Aorta (tissue), 5 donors: ENCODE measurements at regions not wholly inside any gene's neighbourhood (a gene's known extent, or its start where the extent isn't known, plus 50 kb on each side); places are given as distances from the start of the nearest gene placed in this dataset.
"Not testable (repeated sequence)": the region's sequence is repeated elsewhere in the genome, so short reads cannot be mapped to it uniquely, and the experiment has no call there.

Experiments used
- ATAC-seq: fragments of 200-7000 bp; cut with Tn5 transposase; one replicate; pipeline ENCODE4 v1.9.1; 2022; ENCODE audit warnings: moderate library complexity; ENCODE audit not compliant: low FRiP score
- DNase-seq, 2 donors: peaks; one replicate each; pipeline ENCODE4 v3.0.0-alpha.2; 2020
- H3K27ac ChIP-seq, 2 donors: one replicate each; pipeline ENCODE4 v1.5.1; 2013; ENCODE audit warnings: low read length in 2 of 2, mild to moderate bottlenecking in 2 of 2, moderate library complexity in 2 of 2, control low read depth in 1 of 2, inconsistent platforms in 1 of 2, low read depth in 1 of 2
- H3K27me3 ChIP-seq, 2 donors: one replicate each; pipeline ENCODE4 v1.6.1; 2013; ENCODE audit warnings: control low read depth in 1 of 2, low read length in 1 of 2, mild to moderate bottlenecking in 1 of 2, moderate library complexity in 1 of 2; ENCODE audit not compliant: insufficient read depth in 2 of 2, control insufficient read depth in 1 of 2
- H3K36me3 ChIP-seq, 2 donors: one replicate each; pipeline ENCODE4 v1.6.1; 2013; ENCODE audit warnings: control low read depth in 1 of 2, low read length in 1 of 2, mild to moderate bottlenecking in 1 of 2; ENCODE audit not compliant: insufficient read depth in 2 of 2, control insufficient read depth in 1 of 2
- H3K4me1 ChIP-seq, 2 donors: one replicate each; pipeline ENCODE4 v1.6.1; 2013; ENCODE audit warnings: low read length in 2 of 2, control low read depth in 1 of 2, mild to moderate bottlenecking in 1 of 2, moderate library complexity in 1 of 2; ENCODE audit not compliant: insufficient read depth in 2 of 2, control insufficient read depth in 1 of 2
- H3K4me3 ChIP-seq, 2 donors: one replicate each; pipeline ENCODE4 v1.5.1; 2013; ENCODE audit warnings: low read length in 2 of 2, control low read depth in 1 of 2, mild to moderate bottlenecking in 1 of 2
- H3K9me3 ChIP-seq: one replicate; pipeline ENCODE4 v1.6.1; 2013; ENCODE audit warnings: mild to moderate bottlenecking, low read length; ENCODE audit not compliant: control insufficient read depth
- WGBS, 2 donors: extraction: QIAGEN DNeasy Blood & Tissue Kit; methylation state at CpG; one replicate each; pipeline ENCODE4 v1.1.7; 2013; 5-methylcytosine and 5-hydroxymethylcytosine counted together
- intact Hi-C, 2 donors: fragments of 100-400 bp; cut with DNase I; formaldehyde crosslinking; loops; one replicate each; pipeline versions ENCODE4 v1.14.2 to v1.15.0; 2022
- donor health status: healthy with polysubstance abuse.
- donor health status: Bipolar disorder and iron deficiency.
- donor health status: DM: no; HTN: no; CAD: no.
- donor health status: DM: no; HTN: no; CAD: no.
- donor health status: DM: yes; HTN: yes; CAD: no.

DNA sequence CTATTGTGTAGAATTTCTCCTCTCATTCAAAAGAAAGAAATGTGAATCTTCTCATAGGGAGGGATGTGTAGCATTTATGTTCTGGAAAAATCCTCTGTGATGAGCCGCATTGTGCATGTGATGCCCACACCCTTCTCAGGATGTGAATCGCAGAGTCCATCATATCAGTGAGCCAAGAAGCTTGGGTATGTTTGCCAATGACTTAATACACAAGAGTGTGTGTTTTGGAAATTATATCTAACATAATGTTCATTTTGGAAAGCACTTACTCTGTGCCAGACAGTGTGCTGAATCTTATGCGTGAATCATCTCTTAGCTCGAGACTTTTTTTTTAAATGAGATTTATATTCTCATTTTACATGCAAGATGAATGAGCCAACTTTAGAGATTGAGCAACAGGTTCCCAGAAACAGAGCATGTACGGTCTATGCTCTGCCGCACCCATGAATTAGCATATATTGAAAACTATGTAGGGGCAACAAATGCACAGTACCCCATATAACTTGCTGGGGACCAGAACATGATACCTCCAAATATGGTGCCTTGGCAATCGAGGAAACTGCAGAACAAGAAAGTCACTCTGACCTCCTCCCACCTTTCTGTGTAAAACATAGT is 418.4 kb upstream of the SPATA31A3 start:
- H3K4me1 ChIP-seq, H3K27me3 ChIP-seq, ATAC-seq, intact Hi-C loops, H3K4me3 ChIP-seq, DNase-seq, H3K27ac ChIP-seq, H3K9me3 ChIP-seq, H3K36me3 ChIP-seq: not testable (repeated sequence)
- 12 to 47% methylated on average over 3 to 4 of the region's 7 CpGs for WGBS, 2 donors

GRCh38 chr9:67403739-67404138 is 411.4 kb upstream of the SPATA31A3 start:
- intact Hi-C loops, ATAC-seq: not testable (repeated sequence)
- WGBS, 2 donors, result no CpG with 5 or more reads among the region's 4 CpGs

DNA sequence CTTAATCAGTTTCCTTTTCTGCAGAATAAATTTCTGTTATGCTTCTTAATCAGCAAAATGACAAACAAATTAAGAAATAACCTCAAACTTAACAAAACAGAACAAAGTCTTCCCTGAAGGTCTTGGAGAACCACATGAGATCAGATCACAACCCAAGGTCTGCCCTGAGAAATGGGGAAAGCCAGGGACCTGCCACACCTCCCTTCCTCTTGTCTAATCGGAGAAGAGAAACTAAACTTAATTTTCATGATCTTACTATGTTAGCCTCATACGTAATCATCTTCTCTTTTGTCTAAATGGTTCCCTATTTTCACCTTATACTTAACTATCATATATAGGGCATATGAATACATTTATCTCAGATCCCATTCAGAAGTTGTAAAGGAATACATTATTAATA is 405.4 kb upstream of the SPATA31A3 start:
- H3K27me3 ChIP-seq, ATAC-seq, H3K4me1 ChIP-seq, H3K9me3 ChIP-seq, H3K36me3 ChIP-seq, DNase-seq, intact Hi-C loops, H3K4me3 ChIP-seq, H3K27ac ChIP-seq: not testable (repeated sequence)
- 84 to 85% methylated on average over 2 of the region's 2 CpGs for WGBS, 2 donors

More at GRCh38 chr9:67403739-67404138, 411.4 kb upstream of the SPATA31A3 start:
- DNase-seq, H3K36me3 ChIP-seq, H3K4me3 ChIP-seq, H3K4me1 ChIP-seq, H3K27me3 ChIP-seq, H3K27ac ChIP-seq, H3K9me3 ChIP-seq: not testable (repeated sequence)

DNA sequence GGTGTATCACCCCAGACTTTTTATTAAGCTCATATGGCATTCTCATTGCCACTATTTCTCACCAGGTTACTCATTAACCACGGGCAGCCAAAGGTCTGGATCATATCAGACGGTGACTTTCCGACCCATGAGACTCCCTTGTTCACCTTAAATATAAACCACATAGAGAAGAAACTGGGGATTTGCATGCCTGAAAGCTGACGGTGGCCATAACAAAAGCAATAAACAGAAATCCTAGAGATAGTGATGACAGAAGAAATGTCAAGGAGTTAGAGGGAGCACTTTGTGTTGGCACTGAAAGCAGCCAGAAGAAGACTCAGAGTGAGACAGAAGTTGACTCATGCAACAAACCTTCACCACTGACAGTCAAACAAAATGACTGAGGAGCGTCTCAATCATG is 402.4 kb upstream of the SPATA31A3 start:
- intact Hi-C loops, ATAC-seq, DNase-seq, H3K9me3 ChIP-seq, H3K36me3 ChIP-seq, H3K4me3 ChIP-seq, H3K4me1 ChIP-seq, H3K27ac ChIP-seq, H3K27me3 ChIP-seq: not testable (repeated sequence)
- no CpG with 5 or more reads among the region's 5 CpGs for WGBS, 2 donors

- H3K4me3 ChIP-seq, ATAC-seq, DNase-seq, H3K4me1 ChIP-seq, H3K27ac ChIP-seq, intact Hi-C loops, H3K9me3 ChIP-seq, H3K27me3 ChIP-seq, H3K36me3 ChIP-seq: not testable (repeated sequence)
- WGBS, 2 donors, result 57% methylated on average over 2 of the region's 4 CpGs; no CpG with 5 or more reads in 1 of the 2 donors
Measured at GRCh38 chr9:67394038-67394437, 401.7 kb upstream of the SPATA31A3 start.

DNA sequence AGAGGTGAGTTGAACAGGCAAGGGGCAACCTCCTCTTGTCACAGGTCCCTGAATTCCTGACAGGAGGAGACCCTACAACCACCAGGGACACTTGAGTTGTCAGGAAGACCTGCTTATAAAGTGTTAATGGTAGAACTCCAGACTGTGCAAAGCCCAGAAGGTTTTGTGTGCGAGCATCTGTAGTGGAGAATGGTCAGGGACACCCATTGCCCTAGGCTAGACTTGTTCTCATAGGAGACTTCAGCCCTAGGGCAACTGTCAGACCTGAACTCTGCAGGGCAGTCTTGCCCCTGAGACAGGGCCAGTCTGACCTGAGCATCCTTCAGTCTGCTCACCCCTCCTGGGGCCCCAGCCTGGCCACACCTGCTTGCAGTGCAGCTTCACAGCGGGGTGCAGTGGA is 377.3 kb upstream of the SPATA31A3 start:
- intact Hi-C loops, ATAC-seq, DNase-seq, H3K27me3 ChIP-seq, H3K4me3 ChIP-seq, H3K27ac ChIP-seq, H3K4me1 ChIP-seq, H3K36me3 ChIP-seq, H3K9me3 ChIP-seq: not testable (repeated sequence)
- no CpG with 5 or more reads among the region's 2 CpGs for WGBS, 2 donors

- H3K4me3 ChIP-seq, H3K27ac ChIP-seq, H3K9me3 ChIP-seq, intact Hi-C loops, H3K36me3 ChIP-seq, H3K4me1 ChIP-seq, DNase-seq, ATAC-seq, H3K27me3 ChIP-seq: not testable (repeated sequence)
- WGBS, 2 donors, result no CpG with 5 or more reads among the region's 7 CpGs
Measured at GRCh38 chr9:67362325-67362724, 370.0 kb upstream of the SPATA31A3 start.

DNA sequence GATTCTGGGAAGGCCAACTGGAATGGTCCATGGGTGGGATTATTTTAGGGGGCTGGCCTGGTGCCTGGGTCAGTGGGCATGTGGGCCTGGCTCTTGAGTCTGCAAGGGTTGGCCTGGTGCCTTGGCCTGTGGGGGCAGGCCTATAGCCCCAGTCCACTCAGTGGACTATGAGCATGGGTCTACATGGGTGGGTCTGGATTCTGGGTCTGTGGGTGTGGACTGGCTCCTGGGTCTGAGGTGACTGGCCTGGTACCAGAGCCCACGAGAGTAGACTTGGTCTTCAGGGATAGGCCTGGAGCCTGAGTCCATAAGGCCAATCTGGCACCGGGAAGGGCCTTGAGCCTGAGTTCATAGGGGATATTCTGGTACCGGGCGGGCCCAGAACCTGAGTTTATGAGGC is 361.6 kb upstream of the SPATA31A3 start:
- no CpG with 5 or more reads among the region's 4 CpGs for WGBS, 2 donors
- H3K9me3 ChIP-seq, H3K4me3 ChIP-seq, DNase-seq, H3K4me1 ChIP-seq, H3K27me3 ChIP-seq, H3K36me3 ChIP-seq, H3K27ac ChIP-seq, intact Hi-C loops: not testable (repeated sequence)
- peak; percentile 56 for ATAC-seq

GRCh38 chr9:67349424-67349759 is 357.0 kb upstream of the SPATA31A3 start:
- no CpG with 5 or more reads among the region's 2 CpGs for WGBS, 2 donors
- H3K36me3 ChIP-seq, H3K9me3 ChIP-seq, H3K27ac ChIP-seq, intact Hi-C loops, H3K4me3 ChIP-seq, DNase-seq, ATAC-seq, H3K4me1 ChIP-seq, H3K27me3 ChIP-seq: not testable (repeated sequence)
